ENCODE measurements at regions not wholly inside any gene's neighbourhood (a gene's known extent, or its start where the extent isn't known, plus 50 kb on each side); places are given as distances from the start of the nearest gene placed in this dataset.
"Not testable (repeated sequence)": the region's sequence is repeated elsewhere in the genome, so short reads cannot be mapped to it uniquely, and the experiment has no call there.

DNA sequence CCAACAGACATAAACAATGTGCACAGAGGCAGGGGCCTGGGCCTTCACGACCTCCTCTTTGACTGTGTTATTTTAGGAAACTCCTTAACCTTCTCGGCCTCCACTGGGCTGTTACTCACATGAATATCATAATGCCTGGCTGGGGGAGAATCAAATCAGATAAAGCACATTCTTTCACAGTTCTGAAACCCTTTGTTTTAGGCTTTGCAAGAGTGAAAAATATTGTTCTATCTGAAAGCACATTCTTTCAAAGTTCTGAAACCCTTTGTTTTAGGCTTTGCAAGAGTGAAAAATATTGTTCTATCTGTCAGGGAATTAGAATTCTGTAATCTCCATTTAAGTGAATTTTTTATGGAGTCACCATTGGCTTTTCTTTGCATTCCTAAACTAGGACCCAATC is 50.7 kb upstream of the SYNDIG1 start:
- DNase-seq, result no peak

DNA sequence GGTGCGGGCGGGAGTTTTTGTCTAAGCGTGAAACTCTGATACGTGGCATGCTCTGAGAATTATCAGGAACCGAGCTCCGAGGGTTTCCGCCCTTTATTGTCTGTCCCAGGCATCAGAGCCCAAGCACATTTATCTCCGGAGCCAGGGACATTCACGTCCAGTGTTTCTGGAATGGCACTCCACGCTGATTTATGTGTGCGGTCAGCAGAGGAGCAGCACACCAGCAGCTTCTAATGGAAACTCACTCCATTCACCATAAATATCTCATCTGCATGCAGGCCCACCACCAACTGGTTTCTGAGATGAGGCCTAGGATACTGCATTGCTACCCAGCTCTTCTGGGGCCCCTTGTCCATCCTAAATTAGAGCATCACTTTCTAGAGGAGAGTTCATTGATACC is 51.9 kb upstream of the SYNDIG1 start:
- no peak for DNase-seq

DNA sequence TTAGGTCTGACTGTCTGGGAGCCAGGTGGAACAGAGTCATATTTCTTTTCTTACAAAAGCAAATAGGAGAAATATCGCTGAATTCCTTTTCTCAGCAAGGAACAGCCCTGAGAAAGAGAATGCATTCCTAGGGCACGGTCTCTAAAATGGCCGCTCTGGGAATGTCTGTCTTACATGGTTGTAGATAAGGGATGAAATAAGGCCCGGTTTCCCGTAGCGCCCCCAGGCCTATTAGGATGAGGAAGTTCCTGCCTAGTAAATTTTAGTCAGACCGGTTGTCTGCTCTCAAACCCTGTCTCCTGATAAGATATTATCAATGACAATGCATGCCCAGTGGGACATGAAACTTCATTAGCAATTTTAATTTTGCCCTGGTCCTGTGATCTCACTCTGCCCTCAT is 54.0 kb upstream of the SYNDIG1 start:
- not testable (repeated sequence) for DNase-seq

DNA sequence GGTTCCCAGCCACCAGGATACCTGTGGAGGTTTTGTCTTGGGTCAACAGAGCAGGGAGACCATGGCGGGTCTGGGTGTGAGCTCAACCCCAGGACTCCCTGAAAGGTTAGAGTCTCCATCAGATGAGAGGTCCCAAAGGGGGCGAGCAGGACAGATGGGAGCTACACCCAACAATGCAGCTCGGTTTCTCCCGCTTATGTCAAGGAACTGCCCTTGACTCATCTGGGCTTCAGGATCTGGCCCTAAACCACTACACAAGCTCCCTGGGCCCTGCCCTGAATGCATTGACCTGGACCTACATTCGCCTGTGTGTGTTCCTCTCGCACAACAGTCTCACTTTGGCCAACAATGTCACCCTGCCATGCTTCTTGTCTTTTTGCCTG is 57.6 kb upstream of the SYNDIG1 start:
- no peak for DNase-seq

DNA sequence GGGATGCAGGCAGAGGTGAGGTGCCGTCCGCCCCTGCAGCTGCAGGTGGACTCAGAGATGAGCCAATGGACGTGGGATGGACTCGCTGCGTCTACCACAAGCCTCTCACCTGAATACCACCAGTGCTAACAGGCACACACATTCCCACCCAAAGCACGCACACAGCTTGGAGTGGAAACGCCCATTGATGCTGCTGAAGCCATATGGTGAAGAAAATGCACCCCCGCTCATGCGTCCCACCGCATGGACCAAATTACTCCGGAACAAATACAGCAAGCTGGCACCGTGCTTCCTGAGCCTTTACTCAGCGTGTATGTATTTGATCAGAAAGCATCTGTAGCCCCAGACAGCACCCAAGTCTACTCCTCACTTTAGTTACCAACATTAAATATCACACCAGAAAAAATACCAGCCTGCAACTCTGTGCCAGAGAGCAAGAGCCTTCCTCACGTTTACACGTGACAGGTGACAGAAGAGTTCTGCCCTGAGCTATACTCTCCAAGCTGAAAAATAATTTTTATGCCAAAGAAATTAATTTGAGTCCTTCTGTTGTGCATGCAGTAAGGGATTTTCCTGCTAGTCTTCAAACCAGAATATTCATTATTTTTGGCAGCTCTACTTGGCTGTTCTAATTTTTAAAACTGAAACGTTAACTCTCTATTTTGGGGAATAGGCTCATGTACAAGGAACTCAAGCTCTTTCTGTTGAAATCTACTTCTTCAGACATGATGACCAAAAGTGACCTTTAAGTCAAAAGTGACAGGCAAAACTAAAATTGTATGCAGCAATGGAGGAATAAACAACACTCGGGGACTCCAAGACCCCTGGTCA is 58.2 kb upstream of the SYNDIG1 start:
- no peak for DNase-seq

DNA sequence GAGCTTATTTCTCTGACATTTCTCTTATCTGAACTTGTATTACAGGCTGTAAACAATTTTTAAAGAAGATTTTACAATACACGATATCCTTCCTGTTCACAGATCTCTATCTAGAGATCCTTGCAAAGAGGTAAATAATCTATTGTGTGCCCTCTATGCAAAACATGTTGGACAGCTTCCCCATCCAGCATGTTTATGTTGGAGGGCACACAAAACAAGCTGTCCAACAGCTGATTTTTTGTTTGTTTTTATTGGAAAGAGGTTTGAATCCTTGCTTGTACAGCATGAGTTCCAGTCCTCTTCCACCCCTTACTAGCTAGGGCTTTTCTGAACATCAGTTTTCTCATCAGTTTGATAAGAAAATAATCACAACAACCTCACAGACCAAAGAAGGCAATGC is 62.3 kb upstream of the SYNDIG1 start:
- no peak for DNase-seq

DNA sequence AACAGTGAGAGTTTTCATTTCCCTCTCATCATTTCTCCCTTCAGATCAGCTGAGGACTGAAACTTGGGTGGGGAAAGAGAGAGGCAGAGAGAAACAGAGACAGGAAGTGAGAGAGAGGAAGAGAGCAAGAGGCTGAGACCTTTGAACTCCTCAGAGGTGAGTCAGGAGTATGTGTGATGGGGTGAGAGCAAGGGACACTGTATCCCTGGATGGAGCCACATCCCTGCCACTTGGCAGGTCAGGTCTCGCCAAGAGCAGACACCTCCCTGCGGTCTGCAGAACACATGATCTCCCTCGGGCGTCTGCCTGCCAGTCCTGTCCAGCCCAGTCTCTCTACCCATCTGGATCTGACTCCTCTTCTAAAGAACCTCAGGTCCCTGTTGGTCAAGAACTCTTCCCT is 62.7 kb upstream of the SYNDIG1 start:
- no peak for DNase-seq

DNA sequence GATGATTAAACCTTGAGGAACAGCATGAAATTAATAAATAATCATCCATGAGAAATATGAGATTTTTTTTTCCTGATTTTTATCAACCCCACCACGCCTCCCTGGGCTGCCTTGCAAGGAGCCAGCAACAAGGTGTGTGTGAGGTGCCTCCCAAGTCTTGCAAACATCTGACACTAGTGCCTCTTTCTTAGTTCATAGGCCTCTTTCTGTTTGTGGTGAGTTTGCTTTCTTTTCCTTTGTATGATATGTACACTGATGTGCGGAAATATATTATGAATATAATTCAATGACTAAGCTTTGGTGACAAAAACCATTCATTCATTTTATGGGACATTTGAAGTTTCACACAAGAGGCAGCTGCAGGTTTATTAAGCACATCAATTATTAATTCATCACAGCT is 63.2 kb upstream of the SYNDIG1 start:
- DNase-seq, result no peak

DNA sequence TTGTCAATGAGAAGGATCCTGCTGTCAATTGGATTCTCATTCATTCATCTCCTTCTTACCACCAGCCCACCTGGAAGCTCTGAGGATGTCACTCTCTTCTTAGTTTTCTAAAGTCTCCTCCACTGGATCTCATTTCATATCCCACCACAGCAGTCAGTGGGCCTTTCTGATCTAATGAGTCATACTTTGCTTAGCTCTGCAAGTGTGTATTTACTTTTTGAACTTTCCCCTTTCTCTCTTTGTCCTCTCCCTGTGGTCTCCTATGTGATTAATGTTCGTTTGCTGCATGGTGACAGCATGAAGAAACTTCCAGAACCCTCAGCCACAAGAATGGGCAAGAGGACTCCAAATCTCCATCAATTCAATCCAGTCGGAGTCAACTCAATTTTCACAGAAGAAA is 63.6 kb upstream of the SYNDIG1 start:
- no peak for DNase-seq

DNA sequence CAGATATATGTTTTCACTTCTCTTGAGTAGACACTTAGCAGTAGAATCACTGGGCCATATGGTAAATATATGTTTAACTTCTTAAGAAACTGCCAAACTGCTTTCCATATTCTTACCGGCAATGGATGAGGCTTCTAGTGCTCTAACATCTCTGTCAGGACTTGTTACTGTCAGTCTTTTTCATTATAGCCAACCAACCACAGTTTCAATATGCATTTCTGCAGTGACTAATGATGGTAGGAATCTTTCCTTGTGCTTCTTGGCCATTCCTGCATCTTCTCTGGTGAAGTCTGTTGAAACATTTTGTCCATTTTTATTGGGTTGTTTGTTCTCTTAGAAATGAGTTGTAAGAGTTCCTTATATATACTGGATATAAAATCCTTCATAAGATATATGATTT is 66.0 kb upstream of the SYNDIG1 start:
- DNase-seq, result no peak

DNA sequence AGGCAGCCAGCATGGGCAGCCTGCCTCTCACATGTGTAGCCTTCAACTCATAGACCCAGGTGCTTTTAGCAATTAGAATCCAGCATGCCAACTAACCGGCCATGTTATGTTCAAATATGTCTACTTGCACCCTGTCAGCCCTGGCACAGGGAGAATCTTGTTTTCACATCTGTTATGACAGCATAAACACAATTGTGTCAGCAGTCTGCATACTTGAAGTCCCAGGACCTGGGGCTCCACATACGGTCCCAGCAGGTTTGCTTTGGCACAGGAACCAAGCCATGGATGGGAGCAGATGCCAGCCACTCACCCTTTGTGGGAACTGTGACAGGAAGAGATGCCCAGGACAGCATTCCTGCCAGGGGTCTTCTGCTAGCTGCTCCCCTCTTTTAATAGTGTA is 67.2 kb upstream of the SYNDIG1 start:
- DNase-seq, result no peak

DNA sequence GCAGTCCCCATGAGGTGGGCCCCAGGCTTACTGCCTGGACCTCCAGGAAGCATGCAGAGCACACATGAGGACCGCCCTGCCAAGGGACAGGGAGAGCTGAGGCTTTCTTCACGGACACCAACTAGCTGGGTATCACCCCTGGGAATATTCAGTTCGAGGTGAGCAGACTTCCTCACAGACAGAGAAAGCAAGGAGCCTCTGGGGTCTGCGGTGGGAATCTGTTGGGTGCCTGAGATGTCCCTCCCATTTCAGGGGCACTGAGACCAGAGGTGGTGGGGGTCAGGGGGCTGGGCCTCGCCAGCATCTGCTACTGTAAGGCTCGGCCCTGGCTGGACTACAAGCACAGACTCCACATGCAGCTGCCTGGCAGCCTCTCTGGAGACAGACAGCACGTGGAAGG is 74.3 kb upstream of the SYNDIG1 start:
- no peak for DNase-seq

DNA sequence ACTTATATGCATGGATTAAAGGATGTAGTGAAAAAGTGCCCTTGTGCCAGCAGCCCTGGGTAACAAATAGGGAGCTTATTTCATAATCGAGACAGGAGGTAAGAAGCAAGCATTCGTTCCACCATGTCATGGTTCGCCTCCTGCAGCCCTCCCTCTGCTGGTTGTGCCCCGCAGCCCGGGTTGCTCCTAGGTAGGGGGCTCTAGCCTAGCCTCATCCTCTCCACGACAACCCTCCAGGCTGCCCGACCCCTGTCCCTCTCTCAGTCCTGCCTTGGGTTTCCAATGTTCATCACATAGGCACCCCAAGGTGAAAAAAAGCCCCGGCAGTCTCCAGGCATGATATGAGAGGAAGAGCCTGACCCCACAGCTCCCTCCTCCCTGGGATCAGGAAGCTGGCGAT is 75.5 kb upstream of the SYNDIG1 start:
- no peak for DNase-seq

DNA sequence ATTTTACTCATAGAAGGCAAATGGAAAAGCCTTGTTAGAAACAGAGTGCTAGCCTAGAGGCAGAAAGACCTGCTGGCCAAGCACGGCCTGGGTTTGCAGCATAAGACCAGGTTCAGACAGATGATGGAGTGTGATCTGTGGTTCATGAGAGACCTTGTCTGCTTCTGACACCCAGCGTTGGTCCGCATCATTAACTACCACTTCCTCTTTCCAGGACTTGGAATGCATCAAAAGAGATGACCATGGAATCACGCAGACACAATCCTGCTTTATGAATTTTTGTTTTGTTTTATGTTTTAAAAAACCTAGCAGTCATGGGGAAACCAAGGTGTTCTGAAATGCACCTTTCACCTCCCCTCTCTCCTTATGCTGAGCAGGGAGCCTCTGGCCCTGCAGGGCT is 76.8 kb upstream of the SYNDIG1 start:
- no peak for DNase-seq

DNA sequence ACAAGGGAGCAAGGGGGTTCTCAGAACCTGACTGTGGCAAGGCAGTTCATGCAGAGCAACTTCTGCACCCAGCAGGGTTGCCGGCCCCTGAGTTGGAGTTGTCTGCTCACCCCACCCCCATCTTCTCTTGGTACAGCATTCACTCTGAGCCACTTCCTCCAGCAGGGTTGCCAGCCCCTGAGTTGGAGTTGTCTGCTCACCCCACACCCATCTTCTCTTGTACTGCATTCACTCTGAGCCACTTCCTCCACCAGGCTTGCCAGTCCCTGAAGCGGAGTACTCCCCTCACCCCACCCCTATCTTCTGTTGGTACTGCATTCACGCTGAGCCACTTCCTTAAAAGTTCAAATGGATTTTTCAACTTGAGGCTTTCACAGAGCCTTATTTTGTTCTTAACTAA is 79.7 kb upstream of the SYNDIG1 start:
- peak in 2 of 4 experiments; percentile 6 to 13 for DNase-seq

DNA sequence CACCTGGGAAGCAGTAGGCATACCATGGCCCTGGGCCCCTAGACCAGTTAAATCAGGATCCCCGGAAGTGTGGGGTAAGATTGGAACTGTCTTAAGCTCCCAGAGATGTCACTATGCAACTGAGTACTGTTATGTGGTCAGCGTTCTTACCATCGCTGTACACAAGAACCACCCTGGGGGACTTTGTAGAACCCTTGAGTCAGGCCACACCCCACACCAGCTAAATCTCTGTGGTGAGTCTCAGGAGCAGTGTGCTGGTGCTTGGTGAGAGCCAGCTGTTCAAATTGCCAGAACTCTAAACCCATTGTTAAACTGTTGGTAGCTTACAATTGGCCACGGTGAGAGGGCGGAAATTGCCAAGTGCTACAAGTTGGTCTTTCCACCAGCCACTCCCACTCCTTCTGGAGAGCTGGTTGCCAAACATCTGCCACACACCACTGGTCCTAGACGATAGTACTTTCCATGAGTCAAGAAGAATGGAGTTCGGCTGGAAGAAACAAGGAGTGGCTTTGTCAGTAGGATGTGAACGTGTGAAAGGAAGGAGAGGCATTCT is 80.5 kb upstream of the SYNDIG1 start:
- no peak for DNase-seq

DNA sequence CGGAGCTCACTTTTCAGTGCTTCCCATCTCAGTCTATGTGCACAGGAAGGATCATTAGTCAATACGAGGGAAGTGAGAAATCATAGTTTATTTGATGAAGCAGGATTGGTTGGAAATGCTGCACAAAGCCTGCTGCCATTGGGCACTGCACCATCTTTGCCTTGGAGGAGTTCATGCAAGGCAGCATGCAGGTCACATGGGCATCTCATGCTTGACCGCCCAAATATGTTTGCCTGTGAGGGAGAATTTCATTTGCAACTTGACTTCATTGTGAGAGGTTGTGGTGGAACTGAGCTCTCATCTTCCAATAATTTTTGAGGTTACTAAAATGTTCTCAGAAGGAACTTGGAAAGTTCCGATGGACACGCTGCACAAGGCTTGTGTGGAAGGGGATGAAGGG is 83.9 kb upstream of the SYNDIG1 start:
- DNase-seq, result no peak

DNA sequence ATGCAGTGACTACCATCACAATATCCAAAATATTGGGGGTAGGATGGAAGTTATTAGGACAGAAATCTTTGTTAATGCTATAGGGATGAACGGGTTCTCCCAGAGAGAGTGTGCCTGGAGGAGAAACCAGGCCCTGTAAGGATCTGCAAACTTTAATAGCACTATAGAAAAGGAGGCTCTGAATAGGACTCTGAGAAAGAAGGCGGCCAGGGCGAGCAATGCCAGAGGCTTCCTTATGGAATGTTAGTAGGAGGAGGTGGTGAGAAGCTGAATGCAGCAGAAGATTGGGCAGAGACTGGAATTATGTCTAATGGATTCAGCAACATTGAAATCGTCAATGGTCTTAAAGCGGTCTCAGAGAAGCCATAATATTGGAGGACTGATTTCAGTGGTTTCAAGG is 84.6 kb upstream of the SYNDIG1 start:
- DNase-seq, result no peak

DNA sequence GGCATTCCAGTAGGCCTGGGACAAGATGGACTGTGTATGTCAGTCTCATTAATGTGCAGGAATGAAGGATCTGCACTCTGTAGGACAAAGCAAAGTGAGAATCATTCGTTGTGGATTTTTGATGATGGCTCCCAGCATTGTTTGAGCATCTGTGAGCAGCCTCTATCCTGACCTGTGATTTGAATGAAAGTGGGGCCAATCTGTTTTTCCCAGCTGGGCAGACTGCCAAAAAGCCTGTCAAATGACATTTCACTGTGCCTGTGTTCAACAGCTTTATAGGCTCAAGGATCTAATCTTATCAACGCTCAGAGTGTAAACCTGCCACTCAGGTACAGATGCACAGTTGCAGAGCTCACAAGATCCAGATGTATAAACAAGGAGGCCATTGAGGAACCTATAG is 86.7 kb upstream of the SYNDIG1 start:
- no peak for DNase-seq

DNA sequence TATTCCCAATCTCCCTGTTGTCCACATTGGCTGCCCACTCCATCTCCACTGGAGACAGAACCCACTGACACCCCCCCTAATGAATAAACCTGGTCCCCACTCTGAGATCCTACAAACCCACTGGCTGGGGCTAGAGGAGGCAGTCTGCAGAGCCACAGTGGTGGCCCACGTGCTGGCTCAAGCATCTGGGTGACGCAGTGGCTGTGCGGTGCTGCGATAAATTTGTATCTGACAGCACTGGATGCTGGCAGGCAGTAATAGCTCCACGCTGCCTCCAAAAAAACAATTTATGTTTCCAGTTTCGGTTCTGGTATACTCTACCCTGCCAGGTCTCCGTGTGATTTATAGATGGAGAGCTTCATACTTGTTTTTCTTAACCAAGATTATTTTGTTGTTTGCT is 87.1 kb upstream of the SYNDIG1 start:
- DNase-seq, result no peak

DNA sequence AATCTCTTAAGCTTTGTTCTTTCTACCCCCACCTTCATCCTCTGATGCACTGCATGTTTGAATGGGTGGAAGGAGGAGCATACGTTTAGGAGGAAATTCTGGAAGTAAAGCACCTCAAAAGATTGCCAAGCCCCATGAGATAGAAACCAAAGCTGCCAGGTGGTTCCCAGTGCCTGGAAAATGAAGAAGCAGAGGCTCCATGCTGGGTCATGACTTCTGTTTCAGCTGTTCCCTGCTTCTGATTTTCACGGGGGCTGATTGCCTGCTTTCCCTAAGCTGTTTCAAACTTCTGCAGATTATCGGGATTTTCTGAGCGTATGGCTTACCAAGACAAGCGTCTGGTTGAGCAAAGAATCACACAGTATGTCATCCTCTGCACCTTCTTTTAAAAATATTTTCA is 87.5 kb upstream of the SYNDIG1 start:
- DNase-seq, result no peak

DNA sequence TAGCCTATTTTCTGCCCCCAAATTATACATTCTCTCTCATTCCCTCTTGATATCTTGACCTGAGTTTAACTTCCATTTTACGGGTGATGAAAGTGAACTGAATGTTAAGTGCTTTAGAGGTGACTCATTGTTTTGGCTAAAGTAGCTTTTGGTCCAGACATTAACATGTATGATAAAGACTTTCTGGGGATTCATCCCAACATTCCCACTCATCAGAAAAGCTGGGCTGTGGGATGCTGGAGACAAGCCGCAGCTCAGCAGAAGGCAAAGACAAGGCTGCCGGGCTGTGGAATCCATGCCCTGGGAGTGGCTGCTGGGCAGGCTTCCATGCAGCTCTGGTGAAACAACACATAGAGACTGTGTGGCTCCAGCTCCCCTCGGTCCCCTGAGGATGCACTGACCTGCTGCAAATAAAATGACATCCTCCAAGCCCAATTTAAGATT is 89.9 kb upstream of the SYNDIG1 start:
- no peak for DNase-seq

DNA sequence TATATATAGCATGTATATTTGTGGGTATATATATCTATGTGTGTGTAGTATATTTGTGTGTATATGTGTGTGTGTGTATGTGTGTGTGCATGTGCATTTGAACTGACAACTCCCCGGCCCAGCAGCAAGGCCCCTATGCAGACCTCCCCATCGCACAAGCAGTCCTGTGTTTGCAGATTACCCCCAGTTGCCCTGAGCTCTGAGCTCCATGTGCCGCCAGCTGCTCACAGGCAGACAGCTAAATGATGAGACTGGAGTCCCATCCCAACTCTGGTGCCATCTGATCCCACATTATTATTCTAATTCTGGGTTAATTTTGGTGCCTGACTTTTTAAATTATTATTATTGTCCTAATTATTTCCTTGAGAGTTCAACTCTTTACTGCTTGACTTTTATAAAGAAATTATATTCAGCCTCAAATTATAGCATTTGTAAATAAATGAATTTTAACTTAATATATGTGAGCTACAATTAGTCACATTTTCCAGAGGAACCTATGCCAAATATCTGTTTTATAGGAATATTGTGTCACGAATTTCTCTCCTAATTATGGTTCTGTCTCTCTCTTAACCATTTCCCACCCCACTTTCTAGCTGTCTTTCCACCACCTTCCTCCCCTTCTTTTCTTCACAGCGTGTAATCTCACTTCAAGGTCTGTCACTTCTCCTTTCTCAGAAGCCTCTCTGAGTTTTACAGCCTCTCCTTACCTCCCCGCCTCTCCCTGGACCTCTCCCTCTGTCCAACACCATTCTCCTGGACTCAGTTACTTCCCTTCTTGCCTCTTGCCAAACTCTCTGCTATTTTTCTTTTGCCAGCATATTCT is 90.6 kb upstream of the SYNDIG1 start:
- no peak for DNase-seq
